DMS153 treated with DMSO at 0.1 percent for 48 hours (cell line): ENCODE measurements at regions not wholly inside any gene's neighbourhood (a gene's known extent, or its start where the extent isn't known, plus 50 kb on each side); places are given as distances from the start of the nearest gene placed in this dataset.

Experiments
- DNase-seq: peaks from one replicate; lab custom pipeline; 2025; ENCODE audit not compliant: unreplicated experiment; lab: John Stamatoyannopoulos, UW

GRCh38 chr6:130670142-130670541, 157.1 kb upstream of the SMLR1 start:
- DNase-seq: no peak

GRCh38 chr6:130671119-130671518, 156.1 kb upstream of the SMLR1 start:
- no peak for DNase-seq

- DNase-seq: no peak
These were observed 155.6 kb upstream of the SMLR1 start for GRCh38 chr6:130671577-130671976.

- DNase-seq: no peak
These were observed 155.1 kb upstream of the SMLR1 start for GRCh38 chr6:130672153-130672552.

- DNase-seq: no peak
These were observed 152.6 kb upstream of the SMLR1 start for GRCh38 chr6:130674604-130675003.

GRCh38 chr6:130675072-130675471, 152.1 kb upstream of the SMLR1 start:
- DNase-seq: no peak

- DNase-seq: no peak
These were observed 151.0 kb upstream of the SMLR1 start for GRCh38 chr6:130676077-130676772.

- no peak for DNase-seq
These were observed 150.4 kb upstream of the SMLR1 start for GRCh38 chr6:130676773-130677144.

- no peak for DNase-seq
These were observed 149.9 kb upstream of the SMLR1 start for GRCh38 chr6:130677312-130677711.

GRCh38 chr6:130677766-130678165, 149.4 kb upstream of the SMLR1 start:
- DNase-seq: no peak

GRCh38 chr6:130679684-130680083, 147.5 kb upstream of the SMLR1 start:
- no peak for DNase-seq

- no peak for DNase-seq
These were observed 147.1 kb upstream of the SMLR1 start for GRCh38 chr6:130680116-130680515.

- no peak for DNase-seq
These were observed 146.2 kb upstream of the SMLR1 start for GRCh38 chr6:130681028-130681427.

- DNase-seq: no peak
These were observed 145.1 kb upstream of the SMLR1 start for GRCh38 chr6:130682066-130682465.

- no peak for DNase-seq
These were observed 143.3 kb upstream of the SMLR1 start for GRCh38 chr6:130683761-130684517.

- DNase-seq: no peak
These were observed 134.5 kb upstream of the SMLR1 start for GRCh38 chr6:130692659-130693058.

GRCh38 chr6:130693944-130694343, 133.3 kb upstream of the SMLR1 start:
- no peak for DNase-seq

- no peak for DNase-seq
These were observed 132.6 kb upstream of the SMLR1 start for GRCh38 chr6:130694606-130695005.

GRCh38 chr6:130696806-130697205, 130.4 kb upstream of the SMLR1 start:
- DNase-seq: no peak

GRCh38 chr6:130697271-130697994, 129.8 kb upstream of the SMLR1 start:
- no peak for DNase-seq

- DNase-seq: peak; percentile 4
These were observed 129.1 kb upstream of the SMLR1 start for GRCh38 chr6:130697995-130698535.

- no peak for DNase-seq
These were observed 127.5 kb upstream of the SMLR1 start for GRCh38 chr6:130699742-130700141.
